HG03196 (cell line): ENCODE measurements at regions not wholly inside any gene's neighbourhood (a gene's known extent, or its start where the extent isn't known, plus 50 kb on each side); places are given as distances from the start of the nearest gene placed in this dataset.

Source experiments
- ATAC-seq: cut with Tn5 transposase; IDR thresholded peaks from one replicate; pipeline ENCODE4 v1.9.1; 2021; ENCODE audit not compliant: unreplicated experiment

GRCh38 chr18:29311580-29311979 lies 1134.7 kb upstream of the CDH2 start:
- no peak for ATAC-seq

- no peak for ATAC-seq
Observed at GRCh38 chr18:29309366-29309765, 1132.4 kb upstream of the CDH2 start.

GRCh38 chr18:29307982-29308381 lies 1131.1 kb upstream of the CDH2 start:
- ATAC-seq: no peak

GRCh38 chr18:29307231-29307630 lies 1130.3 kb upstream of the CDH2 start:
- ATAC-seq: no peak

GRCh38 chr18:29305516-29305915 lies 1128.6 kb upstream of the CDH2 start:
- ATAC-seq: no peak

- ATAC-seq: no peak
Observed at GRCh38 chr18:29301048-29301447, 1124.1 kb upstream of the CDH2 start.

GRCh38 chr18:29285471-29285870 lies 1108.5 kb upstream of the CDH2 start:
- no peak for ATAC-seq

GRCh38 chr18:29271501-29271900 lies 1094.6 kb upstream of the CDH2 start:
- ATAC-seq: no peak

- ATAC-seq: no peak
Observed at GRCh38 chr18:29259838-29260237, 1082.9 kb upstream of the CDH2 start.

- no peak for ATAC-seq
Observed at GRCh38 chr18:29254123-29254522, 1077.2 kb upstream of the CDH2 start.

GRCh38 chr18:29251681-29252080 lies 1074.8 kb upstream of the CDH2 start:
- ATAC-seq: no peak

GRCh38 chr18:29250843-29251242 lies 1073.9 kb upstream of the CDH2 start:
- ATAC-seq: no peak

GRCh38 chr18:29250259-29250658 lies 1073.3 kb upstream of the CDH2 start:
- ATAC-seq: no peak

GRCh38 chr18:29248805-29249204 lies 1071.9 kb upstream of the CDH2 start:
- no peak for ATAC-seq

GRCh38 chr18:29241199-29241598 lies 1064.3 kb upstream of the CDH2 start:
- ATAC-seq: no peak

- no peak for ATAC-seq
Observed at GRCh38 chr18:29234751-29235150, 1057.8 kb upstream of the CDH2 start.

- no peak for ATAC-seq
Observed at GRCh38 chr18:29226213-29226612, 1049.3 kb upstream of the CDH2 start.

GRCh38 chr18:29225351-29225750 lies 1048.4 kb upstream of the CDH2 start:
- ATAC-seq: no peak

GRCh38 chr18:29218091-29218490 lies 1041.2 kb upstream of the CDH2 start:
- no peak for ATAC-seq

GRCh38 chr18:29217124-29217915 lies 1040.4 kb upstream of the CDH2 start:
- ATAC-seq: no peak

- no peak for ATAC-seq
Observed at GRCh38 chr18:29198834-29199233, 1021.9 kb upstream of the CDH2 start.

- no peak for ATAC-seq
Observed at GRCh38 chr18:29196307-29196706, 1019.4 kb upstream of the CDH2 start.

- ATAC-seq: no peak
Observed at GRCh38 chr18:29191263-29191662, 1014.3 kb upstream of the CDH2 start.
